T-helper 1 cell treated with Interleukin-12 subunit alpha and Interleukin-12 subunit beta and Interleukin-4 antibody, amounts not matched to agents 30 ng/mL and 1 ng/mL, for 36 hours (primary cell): ENCODE measurements at regions not wholly inside any gene's neighbourhood (a gene's known extent, or its start where the extent isn't known, plus 50 kb on each side); places are given as distances from the start of the nearest gene placed in this dataset.
"Not testable (repeated sequence)": the region's sequence is repeated elsewhere in the genome, so short reads cannot be mapped to it uniquely, and the experiment has no call there.

Source experiments
- intact Hi-C: fragments of 100-400 bp; cut with micrococcal nuclease; formaldehyde crosslinking; loops from one replicate; pipeline ENCODE4 v1.15.1; 2024

DNA sequence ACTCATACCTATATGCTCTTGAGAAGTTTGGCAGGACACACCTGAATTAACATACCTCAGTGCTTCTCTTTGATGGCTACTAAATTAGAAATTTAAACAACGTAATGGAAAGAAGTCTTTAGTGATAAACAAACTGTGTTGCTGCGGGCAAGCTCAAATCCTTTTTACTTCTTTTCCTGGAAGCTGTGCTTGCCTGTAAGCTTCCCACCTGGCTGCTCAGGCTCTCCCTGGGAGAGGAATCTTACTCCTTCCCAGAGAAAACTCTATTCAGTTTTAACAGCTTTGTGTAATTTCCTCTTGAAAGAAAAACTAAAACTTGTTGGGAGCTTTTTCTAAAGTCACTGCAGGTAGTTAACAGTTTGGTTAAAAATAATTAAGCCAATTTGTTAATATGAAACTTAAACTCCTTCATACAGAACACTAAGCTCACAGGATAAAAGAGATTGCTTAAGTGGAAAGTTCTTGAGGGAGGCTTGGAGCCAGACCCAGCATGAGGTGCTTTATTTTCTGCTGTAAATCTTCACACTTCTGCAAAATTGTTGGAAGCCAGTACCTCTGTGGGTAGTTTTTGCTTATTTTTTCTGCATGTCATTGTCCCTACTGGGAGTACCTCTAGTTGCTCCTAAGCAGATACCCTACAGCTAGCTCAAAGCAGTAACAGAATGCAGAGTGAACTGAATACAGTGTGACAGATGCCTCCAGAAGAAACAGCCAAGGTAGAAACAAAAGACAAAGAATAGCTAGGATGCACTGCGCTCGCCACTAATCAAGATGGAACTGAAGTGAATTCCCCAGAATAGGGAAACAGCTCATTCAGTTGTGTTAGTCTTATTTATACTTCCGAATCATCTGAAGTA lies 1253.0 kb downstream of the PCDH17 start:
- intact Hi-C loops: no loop called here

DNA sequence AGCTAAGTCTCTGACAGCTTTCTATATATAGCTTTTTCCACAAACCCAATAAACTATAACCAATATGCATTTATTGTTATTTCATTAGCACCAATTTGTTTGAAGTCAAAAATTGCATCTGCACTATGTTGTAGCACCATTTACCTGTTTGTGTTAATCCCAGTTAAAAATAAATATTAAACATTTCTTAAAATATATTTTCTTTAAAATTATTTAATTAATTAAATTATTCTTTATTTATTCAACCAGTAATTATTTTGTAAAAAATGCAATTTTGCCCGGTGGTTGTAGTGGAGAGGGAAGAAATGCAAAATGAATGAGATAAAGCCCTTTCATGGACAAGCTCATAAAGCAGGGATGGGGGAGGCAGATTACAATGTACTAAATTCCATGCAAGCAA lies 1257.9 kb downstream of the PCDH17 start:
- intact Hi-C loops: no loop called here

DNA sequence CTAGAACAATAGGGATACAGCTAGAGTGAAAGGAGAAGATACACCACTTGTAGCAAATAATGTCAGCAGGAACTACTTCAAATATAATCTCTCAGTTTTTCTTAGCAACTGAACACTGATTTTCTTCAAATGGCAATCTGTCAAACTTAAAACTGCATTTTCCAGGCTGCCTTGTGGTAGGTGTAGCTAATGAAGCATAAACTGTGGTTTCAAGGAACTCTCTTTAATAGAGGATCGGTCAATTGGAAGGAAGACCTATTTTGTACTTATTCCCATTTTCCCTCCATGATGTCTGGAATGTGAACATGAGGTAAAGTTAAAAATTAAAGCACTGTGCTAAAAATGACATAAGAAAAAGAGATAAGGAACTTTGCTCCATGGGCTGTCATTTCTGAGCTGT lies 1261.9 kb downstream of the PCDH17 start:
- intact Hi-C loops: no loop called here

DNA sequence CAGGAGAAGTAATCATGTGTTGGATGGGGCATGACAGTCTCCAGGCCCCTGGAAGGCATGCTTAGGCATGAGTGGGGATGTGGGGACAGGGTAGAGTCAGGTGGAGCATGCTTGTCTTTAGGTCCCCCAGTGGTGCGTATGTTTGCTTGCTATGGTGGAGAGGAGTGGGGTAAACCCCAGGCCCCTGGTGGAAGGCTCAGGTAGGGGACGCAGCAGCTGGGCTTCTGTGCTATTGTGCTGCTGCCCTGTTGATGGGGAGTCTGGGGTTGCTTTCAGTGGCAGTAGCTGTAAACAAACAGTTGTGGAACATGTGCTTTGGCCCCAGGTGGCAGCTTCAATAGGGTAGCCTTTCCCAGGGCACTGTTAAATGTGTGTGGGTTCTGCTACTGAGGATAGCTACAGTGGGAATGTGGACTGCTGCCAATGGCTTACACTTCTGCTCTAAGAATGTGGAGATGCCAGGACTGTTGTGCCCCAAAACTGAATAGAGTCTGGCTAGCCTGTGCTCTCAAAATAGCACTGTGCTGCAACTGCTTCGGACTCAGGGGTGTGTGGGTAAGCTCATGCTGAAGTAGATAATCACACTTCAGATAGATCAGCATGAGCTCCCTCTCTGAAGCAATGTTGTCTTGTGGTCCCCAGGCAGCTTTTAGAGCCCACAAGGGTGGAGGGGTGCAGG lies 1257.3 kb downstream of the DIAPH3 start:
- intact Hi-C loops: no loop called here

DNA sequence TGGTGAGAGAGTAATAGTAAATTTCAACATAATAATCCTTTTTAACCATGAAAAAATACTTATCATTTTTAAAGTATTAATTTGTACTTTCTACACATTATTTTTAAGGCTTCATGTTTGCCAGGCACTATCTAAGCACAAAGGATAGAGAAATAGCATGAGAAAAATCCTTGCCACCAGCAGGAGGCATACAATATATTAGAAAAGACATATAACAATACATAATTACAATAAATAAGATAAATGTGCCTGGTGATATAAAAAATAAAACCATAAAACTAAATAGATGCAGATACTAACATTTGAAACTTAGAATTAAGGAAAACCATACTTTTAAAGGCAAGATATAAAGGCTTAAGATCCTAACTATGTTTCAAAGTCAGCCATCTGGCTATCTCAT lies 1256.4 kb downstream of the DIAPH3 start:
- intact Hi-C loops: no loop called here

DNA sequence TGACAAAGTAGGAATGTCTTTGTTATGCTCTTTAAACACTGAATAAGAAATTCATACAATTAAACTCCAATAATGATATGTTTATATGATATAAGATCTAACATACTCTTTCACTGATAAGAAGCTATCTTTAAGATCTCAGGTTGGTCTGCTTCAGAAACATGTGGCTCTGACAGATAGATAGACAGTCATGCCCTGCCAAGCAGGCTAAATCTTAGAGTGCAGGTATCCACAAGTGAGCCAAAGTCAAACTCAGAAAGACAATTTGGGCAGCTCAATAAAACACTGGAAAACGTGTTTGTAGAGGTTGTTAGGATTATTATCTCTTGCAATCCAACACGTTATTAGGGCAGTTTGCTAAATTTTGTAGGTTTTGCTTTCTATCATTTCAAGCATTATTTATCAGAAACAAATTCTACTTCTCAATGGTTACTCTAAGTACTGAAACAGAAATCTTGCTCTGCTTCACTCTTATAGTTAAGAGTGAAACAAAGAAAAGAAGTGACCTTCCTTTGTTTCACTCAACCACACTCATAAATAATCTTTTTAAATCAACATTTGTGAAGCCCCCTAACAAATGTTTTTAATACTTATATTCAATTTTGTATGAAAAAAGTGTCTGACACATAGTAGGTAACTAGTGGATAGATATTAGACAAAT lies 1255.6 kb downstream of the DIAPH3 start:
- intact Hi-C loops: no loop called here

DNA sequence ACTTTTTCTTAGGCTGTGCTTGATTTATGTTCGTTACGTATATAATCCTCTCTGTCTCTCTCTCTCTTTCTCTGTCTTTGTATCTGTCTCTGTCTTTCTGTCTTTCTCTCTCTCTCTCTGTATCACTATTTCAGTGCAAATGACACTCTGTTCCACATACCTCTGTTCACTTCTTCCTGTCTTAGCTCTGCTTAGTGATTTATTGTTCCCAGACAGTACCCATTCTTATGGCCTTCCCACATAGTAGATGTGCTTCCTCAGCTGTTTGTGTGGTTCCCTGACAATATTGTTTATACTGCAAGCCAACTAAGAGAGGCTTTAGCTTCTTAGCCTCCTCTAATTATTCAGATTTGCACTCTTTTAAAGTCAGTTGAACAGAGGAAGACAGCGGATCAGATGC lies 1244.2 kb downstream of the DIAPH3 start:
- intact Hi-C loops: no loop called here

DNA sequence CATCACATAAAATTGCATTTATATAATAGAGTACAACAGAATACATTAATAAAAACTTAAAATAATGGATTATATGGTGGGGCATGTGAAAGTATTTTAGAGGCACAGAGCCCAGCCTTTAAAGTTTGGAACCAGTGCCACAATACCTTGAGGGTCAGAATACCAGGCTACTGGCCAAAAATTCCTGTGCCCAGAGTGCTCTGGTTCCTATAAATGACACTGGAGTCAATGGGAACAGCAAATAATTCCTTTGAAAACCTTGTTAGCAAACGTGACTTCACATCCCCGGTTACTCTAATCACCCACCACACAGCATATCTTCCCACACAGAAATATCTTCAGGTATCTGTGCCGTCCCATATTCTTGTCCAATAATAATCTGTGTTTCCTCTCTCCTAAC lies 1242.6 kb downstream of the DIAPH3 start:
- intact Hi-C loops: no loop called here

DNA sequence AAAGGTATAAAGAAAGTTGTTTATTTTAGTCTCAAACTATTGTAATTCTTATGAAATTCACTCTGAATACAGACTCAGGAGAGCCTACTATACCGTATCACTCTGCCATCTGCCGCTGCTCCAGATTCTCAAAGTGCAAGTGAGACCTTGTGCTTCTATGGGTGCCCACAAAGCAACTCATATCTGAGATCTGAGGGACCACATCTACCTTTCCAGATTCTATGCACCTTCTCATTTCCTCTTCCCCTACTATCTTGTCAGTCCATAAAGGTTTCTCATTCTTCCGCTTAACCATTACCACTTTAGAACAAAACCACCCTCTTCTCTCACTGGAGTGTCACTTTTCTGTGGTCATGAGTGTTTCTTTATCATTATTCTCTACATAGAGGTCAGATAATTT lies 1236.9 kb downstream of the DIAPH3 start:
- intact Hi-C loops: no loop called here

DNA sequence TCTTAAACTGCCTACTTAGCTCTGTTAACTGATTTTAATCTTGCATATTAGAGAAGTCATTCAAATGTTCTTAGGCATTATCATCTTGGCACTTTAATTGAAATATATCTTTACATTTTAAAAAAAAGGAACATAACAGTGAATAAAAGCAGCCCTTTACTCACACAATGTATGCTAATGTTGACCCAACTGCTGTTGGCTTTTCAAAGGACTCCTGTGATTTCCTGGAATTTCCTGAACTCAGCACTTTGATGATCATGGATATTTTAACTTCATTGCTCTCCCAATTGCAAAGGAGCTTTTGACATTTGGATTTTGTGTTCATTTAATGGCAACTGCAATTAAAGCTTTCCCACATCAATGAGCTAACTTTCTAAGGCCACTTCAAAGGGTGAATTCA lies 1230.3 kb downstream of the DIAPH3 start:
- intact Hi-C loops: no loop called here

DNA sequence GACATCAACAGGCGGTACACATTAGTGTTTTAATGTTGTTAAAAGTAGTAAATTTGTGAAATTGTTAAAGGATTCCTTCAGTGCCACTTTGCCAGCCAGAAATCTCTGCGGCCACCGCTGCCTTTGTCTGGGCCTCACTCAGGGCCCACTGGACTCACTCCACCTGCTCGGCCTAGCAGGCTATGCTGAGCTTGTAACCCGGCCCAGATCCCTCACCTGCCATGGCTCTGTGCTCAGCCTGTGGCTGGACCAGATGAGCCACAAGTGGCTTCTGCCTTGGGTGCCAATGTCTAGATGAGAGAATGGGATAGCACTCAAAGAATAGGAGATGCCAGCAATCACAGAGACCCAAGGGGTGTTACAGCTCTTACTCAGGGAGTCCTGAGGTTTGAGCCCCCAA lies 1228.0 kb downstream of the DIAPH3 start:
- intact Hi-C loops: no loop called here

DNA sequence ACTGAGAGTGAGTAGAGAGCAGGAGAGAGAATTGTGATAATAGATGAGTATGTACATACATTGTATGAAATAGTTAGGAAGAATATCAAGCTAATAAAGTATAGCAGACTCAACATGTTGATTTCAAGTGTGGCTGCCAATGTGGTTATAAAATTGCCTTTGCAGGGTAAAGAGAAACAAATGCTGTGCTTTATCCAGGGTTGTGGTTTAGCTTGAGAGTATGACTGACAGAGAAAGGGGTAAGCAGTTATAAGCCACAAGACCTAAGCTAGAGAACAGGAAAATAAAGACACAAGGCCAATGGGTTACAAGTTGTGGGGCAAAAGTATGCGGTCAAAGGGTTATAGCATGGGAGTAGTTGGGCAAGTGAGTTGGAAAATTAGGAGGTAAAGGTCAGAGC lies 1217.5 kb downstream of the DIAPH3 start:
- intact Hi-C loops: no loop called here

DNA sequence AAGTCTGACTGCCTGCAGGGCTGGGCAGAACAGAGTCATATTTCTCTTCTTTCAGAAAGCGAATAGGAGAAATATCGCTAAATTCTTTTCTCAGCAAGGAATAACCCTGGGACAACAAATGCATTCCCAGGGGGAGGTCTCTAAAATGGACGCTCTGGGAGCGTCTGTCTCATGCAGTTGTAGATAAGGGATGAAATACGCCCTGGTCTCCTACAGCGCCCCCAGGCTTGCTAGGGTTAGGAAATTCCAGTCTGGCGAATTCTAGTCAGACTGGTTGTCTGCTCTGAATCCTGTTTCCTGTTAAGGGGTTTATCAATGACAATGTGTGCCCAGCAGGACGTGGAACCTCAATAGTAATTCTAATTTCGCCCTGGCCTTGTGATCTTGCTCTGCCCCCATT lies 1214.1 kb downstream of the DIAPH3 start:
- intact Hi-C loops: no loop called here

DNA sequence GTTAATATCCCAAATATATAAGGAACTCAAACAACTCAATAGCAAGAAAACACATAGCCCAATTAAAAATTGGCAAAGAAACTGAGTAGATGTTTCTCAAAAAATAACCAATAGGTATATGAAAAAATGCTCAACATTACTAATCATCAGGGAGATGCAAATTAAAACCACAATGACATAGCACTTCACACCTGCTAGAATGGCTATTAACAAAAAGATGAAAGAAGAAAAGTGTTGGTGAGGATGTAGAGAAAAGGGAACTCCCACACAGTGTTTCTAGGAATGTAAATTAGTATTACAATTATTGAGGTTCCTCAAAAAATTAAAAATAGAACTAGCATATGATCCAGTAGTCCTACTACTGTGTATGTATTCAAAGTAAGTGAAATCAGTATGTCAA lies 1212.8 kb downstream of the DIAPH3 start:
- intact Hi-C loops: no loop called here

DNA sequence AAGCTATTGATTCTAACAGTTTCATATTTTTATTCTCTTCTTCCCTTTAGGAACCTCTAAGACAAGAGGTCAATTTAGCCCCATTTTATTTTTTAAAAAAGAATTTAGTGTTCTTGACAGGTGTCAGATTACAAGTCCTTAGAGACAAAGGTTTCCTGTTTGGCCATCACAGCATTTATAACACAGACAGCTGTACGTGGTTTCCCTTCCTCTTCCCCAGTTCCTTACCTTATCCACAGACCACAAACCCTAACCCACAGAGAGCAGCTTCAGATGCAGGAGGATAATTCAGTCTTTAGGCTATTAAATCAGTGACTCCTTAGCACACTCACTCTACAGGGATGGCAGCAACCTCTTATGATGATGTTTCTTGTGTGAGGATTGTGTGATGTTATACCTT lies 1210.1 kb downstream of the DIAPH3 start:
- intact Hi-C loops: no loop called here

DNA sequence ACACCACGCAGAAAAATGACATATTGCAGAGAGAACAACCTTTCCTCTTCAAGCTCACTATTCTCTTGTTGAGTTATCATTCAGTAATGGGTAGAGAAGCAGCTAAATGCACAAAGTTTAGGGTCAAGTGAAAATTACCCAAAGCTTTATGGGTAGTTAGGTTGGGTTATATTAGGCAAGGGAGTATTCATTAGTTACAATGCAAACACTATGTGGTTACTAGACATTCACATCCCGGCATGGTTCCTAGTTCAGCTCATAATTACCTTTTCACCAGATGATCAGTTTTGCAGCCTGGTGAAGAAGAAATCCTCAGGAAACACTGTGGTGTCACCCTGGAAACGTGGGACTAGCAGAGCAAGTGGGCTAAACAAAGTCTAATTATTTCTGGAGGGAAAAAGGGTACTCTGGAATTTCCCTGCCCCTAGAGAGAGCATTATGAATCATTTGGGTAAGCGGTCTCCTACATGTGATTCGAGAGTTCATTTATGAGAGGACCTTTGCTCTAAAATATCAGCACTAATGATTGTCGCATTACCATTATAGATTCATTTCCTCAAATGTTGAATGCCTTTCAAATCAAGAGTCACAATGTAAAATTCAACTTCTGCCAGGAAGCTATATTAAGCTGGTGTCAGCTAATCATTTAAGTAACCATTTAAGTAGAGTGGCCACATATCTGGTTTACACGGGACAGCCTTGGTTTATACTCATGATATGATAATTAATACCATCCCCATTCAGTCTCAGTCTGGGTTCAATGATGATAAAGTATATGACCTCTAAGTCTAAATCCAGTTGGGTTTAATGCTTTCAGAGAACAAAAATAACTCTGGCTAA lies 1208.0 kb downstream of the DIAPH3 start:
- intact Hi-C loops: no loop called here

DNA sequence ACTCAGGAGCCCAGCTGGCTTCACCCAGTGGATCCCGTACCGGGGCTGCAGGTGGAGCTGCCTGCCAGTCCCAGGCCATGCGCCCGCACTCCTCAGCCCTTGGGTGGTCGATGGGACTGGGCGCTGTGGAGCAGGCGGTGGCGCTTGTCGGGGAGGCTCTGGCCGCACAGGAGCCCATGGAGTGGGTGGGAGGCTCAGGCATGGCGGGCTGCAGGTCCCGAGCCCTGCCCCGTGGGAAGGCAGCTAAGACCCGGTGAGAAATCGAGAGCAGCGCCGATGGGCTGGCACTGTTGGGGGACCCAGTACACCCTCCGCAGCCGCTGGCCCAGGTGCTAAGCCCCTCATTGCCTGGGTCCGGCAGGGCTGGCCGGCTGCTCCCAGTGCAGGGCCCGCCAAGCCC lies 1205.6 kb downstream of the DIAPH3 start:
- intact Hi-C loops: not testable (repeated sequence)

DNA sequence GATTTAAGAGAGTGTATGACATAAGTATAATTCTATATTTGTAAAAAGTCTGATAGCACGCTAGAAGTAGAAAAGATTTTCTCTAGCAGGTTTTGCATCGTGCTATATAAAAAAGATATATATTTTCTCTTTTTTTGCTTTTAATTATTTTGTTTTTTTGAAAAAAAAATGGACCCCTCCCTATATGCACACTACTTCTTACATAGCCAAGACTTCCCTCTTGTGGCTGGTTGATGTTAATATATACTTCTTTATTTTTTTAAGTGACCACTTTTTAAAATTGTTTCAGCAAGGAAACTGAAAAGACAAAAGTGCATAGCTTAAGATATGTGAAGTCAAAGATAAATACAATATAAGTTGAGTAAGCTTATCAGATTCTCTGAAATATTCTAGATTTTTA lies 1202.8 kb downstream of the DIAPH3 start:
- intact Hi-C loops: no loop called here

DNA sequence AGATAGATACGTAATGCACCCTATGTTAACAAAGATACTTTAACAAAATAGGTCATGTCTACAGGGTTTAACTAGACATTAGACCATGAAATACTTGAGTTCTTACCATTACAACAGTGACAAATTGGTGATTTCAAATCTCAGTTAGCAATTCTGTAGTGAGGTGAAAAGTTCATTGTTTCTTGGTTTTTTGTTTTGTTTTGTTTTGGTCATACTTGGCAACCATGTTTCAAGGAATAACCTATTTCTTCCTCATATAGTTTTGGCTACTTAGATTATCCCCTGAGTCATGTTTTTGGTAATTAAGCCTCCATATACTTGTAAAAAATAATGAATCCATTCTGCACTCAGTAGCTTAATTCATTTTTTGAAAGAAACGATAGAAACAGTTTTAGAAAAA lies 1200.4 kb downstream of the DIAPH3 start:
- intact Hi-C loops: no loop called here

DNA sequence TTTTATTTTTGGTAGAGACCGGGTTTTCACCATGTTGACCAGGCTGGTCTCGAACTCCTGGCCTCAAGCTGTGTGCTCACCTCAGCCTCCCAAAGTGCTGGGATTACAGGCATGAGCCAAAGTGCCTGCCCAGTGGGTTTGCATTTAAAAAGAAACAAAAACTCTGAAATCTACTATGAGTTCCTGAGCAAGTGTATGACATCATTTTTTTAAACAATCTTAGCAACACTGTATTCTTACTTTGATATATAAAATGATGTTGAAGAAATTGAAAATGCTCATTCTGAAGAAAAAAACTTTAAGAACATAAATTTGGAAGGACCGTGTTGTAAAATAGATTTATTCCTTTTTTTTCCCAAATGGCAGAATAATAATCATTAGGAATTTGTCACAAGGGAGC lies 1199.7 kb downstream of the DIAPH3 start:
- intact Hi-C loops: no loop called here

DNA sequence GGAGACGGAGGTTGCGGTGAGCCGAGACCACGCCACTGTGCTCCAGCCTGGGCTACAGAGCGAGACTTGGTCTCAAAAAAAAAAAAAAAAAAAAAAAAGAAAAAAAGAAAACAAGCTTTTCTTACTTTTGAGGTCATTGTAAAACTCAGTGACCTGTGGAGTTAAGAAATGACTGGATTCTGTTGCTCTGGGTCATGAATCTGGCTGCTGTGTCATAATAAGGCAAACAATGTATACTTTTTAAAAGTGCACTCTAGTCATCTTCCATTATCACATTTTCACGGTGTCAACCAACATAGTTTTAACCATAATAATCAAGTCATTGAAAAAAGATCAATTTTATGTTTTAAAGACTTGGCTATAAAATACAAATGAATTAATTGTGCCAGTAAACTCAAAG lies 1186.6 kb downstream of the DIAPH3 start:
- intact Hi-C loops: no loop called here

DNA sequence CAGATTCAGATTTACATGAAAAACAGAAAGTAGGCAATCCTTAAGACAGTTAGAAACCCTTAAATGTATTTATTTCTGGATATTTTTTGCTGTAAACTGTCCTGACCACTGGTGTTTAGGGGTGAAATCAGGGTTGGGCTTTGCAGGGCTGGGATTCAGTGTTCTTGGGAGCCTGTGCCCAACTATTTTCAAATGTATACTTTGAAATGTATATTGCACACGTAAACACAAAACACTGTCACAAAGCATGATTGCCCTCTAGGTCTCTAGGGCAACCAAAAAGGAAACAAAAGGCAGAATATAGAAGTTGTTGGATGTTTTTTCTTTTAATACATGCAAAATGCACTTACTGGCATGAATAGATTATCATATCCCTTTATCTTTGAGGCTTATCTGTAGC lies 1185.4 kb downstream of the DIAPH3 start:
- intact Hi-C loops: no loop called here
